ENCODE measurements at regions not wholly inside any gene's neighbourhood (a gene's known extent, or its start where the extent isn't known, plus 50 kb on each side); places are given as distances from the start of the nearest gene placed in this dataset.

DNA sequence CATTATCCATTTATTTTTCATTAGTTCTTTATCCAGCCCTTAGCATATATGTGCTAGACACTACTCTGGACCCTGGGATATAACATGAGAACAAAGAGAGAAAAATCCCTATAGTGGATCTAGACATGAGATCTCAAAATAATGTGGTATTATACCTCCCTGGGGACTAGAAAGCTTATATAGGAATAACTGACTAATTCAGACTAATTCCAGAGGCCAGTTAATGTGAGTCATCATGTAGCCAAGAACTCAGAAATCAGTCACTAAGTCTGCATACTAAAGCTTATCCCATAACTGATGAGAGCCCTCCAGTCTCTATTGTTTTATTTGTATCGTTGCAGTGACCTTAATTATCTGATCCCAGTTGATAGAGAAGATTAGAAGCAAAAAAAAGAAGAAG is 267.1 kb upstream of the RGS6 start:
- H3K4me3 ChIP-seq (replicated peaks; ENCODE audit: insufficient read depth, low read length) = no peak overlapping the region
- no peak overlapping the region for H3K27ac ChIP-seq (replicated peaks)
- TF ChIP-seq POLR2AphosphoS5 (IDR thresholded peaks at IDR 0.05; ENCODE audit: low read depth) (no peak), GABPA (IDR thresholded peaks at IDR 0.05; ENCODE audit: low read depth) (no peak), SPI1 (IDR thresholded peaks at IDR 0.05; ENCODE audit: borderline replicate concordance, low read depth) (no peak)
- TF ChIP-seq, protein P1, sequence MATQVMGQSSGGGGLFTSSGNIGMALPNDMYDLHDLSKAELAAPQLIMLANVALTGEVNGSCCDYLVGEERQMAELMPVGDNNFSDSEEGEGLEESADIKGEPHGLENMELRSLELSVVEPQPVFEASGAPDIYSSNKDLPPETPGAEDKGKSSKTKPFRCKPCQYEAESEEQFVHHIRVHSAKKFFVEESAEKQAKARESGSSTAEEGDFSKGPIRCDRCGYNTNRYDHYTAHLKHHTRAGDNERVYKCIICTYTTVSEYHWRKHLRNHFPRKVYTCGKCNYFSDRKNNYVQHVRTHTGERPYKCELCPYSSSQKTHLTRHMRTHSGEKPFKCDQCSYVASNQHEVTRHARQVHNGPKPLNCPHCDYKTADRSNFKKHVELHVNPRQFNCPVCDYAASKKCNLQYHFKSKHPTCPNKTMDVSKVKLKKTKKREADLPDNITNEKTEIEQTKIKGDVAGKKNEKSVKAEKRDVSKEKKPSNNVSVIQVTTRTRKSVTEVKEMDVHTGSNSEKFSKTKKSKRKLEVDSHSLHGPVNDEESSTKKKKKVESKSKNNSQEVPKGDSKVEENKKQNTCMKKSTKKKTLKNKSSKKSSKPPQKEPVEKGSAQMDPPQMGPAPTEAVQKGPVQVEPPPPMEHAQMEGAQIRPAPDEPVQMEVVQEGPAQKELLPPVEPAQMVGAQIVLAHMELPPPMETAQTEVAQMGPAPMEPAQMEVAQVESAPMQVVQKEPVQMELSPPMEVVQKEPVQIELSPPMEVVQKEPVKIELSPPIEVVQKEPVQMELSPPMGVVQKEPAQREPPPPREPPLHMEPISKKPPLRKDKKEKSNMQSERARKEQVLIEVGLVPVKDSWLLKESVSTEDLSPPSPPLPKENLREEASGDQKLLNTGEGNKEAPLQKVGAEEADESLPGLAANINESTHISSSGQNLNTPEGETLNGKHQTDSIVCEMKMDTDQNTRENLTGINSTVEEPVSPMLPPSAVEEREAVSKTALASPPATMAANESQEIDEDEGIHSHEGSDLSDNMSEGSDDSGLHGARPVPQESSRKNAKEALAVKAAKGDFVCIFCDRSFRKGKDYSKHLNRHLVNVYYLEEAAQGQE (IDR thresholded peaks at IDR 0.05; ENCODE audit: insufficient replicate concordance, low read depth) = no peak
- TF ChIP-seq, protein P2, sequence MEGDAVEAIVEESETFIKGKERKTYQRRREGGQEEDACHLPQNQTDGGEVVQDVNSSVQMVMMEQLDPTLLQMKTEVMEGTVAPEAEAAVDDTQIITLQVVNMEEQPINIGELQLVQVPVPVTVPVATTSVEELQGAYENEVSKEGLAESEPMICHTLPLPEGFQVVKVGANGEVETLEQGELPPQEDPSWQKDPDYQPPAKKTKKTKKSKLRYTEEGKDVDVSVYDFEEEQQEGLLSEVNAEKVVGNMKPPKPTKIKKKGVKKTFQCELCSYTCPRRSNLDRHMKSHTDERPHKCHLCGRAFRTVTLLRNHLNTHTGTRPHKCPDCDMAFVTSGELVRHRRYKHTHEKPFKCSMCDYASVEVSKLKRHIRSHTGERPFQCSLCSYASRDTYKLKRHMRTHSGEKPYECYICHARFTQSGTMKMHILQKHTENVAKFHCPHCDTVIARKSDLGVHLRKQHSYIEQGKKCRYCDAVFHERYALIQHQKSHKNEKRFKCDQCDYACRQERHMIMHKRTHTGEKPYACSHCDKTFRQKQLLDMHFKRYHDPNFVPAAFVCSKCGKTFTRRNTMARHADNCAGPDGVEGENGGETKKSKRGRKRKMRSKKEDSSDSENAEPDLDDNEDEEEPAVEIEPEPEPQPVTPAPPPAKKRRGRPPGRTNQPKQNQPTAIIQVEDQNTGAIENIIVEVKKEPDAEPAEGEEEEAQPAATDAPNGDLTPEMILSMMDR (IDR thresholded peaks at IDR 0.05; ENCODE audit: insufficient read depth, low read length) = no peak
- no peaks in the 10 kb centered on the region for H3K27me3 ChIP-seq (ENCODE audit: insufficient read depth, poor library complexity, severe bottlenecking)
- DNase-seq (ENCODE audit: low read depth in 1 of 2, low spot score in 1 of 2) = no peak

DNA sequence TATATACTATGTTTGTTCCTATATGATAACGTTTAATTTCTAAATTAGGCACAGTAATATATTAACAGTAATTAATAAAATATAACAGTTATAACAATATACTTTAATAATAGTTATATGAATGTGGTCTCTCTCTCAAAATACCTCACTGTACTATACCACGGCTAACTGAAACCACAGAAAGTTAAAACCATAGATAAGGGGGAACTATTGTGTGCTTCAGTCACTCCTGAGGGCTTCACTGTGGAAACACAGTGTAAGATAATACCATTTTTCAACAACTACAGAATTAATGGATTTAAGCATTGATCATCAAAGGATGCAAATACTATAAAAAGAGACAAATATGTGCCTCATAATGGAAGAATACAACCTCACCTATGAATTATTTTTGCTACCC is 266.4 kb upstream of the RGS6 start:
- Histone ChIP-seq H3K27me3 (ENCODE audit: insufficient read depth, poor library complexity, severe bottlenecking) (no peaks in the 10 kb centered on the region), H3K27ac (replicated peaks) (no peak overlapping the region), H3K4me3 (replicated peaks; ENCODE audit: insufficient read depth, low read length) (no peak overlapping the region)
- no peak for DNase-seq (ENCODE audit: low read depth in 1 of 2, low spot score in 1 of 2)
- TF ChIP-seq, protein P1 (IDR thresholded peaks at IDR 0.05; ENCODE audit: insufficient replicate concordance, low read depth) = no peak
- TF ChIP-seq SPI1 (IDR thresholded peaks at IDR 0.05; ENCODE audit: borderline replicate concordance, low read depth) (no peak), POLR2AphosphoS5 (IDR thresholded peaks at IDR 0.05; ENCODE audit: low read depth) (no peak), GABPA (IDR thresholded peaks at IDR 0.05; ENCODE audit: low read depth) (no peak)
- TF ChIP-seq, protein P2 (IDR thresholded peaks at IDR 0.05; ENCODE audit: insufficient read depth, low read length) = no peak

DNA sequence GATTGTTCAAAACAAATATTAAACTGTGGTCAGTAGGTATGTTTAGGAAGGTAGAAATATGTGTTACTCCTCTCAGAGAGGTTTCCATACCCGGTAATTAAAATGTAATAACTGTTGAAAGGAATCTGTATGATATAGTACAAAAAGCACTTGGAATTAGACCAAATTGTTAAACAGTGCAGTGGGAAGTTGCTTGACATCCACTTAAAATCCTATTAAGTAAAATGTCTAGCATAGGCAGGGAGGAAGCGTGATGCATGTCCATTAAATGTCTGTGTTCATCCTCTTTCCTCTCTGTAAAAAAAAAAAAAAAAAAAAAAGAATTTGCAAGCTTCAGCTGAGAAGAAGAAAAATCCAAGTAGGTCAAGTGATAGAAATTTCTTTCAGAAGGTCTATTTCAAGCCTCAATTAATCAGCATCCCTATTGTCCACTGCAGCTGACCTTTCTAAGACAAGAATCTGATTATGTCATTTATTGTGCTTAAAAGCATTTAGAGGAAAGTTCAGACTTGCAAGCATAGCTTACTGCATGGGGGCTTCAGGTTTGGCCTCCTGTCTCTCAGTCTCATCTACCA is 265.6 kb upstream of the RGS6 start:
- H3K27ac ChIP-seq (replicated peaks) = no peak overlapping the region
- no peak for DNase-seq (ENCODE audit: low read depth in 1 of 2, low spot score in 1 of 2)
- H3K4me3 ChIP-seq (replicated peaks; ENCODE audit: insufficient read depth, low read length) = no peak overlapping the region
- TF ChIP-seq, protein P2 (IDR thresholded peaks at IDR 0.05; ENCODE audit: insufficient read depth, low read length) = no peak
- TF ChIP-seq GABPA (IDR thresholded peaks at IDR 0.05; ENCODE audit: low read depth) = no peak
- TF ChIP-seq POLR2AphosphoS5 (IDR thresholded peaks at IDR 0.05; ENCODE audit: low read depth) = no peak
- TF ChIP-seq SPI1 (IDR thresholded peaks at IDR 0.05; ENCODE audit: borderline replicate concordance, low read depth) = no peak
- TF ChIP-seq, protein P1 (IDR thresholded peaks at IDR 0.05; ENCODE audit: insufficient replicate concordance, low read depth) = no peak
- no peaks in the 10 kb centered on the region for H3K27me3 ChIP-seq (ENCODE audit: insufficient read depth, poor library complexity, severe bottlenecking)
